ENCODE measurements at regions not wholly inside any gene's neighbourhood (a gene's known extent, or its start where the extent isn't known, plus 50 kb on each side); places are given as distances from the start of the nearest gene placed in this dataset.

DNA sequence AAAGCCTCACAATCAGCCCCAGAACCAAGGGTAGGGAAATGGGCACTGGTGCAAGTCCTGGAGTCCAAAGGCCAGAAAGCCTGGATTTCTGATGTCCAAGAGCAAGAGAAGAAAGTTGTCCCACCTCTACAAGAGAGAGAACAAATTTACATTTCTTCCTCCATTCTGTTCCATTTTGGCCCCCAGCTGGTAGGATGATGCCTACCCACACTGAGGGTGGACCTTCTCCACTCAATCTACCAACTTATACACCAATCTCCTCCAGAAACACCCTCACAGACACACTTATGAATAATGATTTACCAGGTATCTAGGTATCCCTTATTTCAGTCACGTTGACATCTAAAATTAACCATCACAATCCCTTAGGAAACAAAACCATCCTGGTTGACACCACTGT lies 367.8 kb upstream of the GRIA3 start:
- H3K9me3 ChIP-seq (ENCODE audit: control insufficient read depth, insufficient read depth, low read length): no peaks in the 10 kb centered on the region
- TF ChIP-seq EZH2phosphoT487 (IDR thresholded peaks at IDR 0.05; ENCODE audit: borderline replicate concordance, low read length): no peak
- TF ChIP-seq, protein P1, sequence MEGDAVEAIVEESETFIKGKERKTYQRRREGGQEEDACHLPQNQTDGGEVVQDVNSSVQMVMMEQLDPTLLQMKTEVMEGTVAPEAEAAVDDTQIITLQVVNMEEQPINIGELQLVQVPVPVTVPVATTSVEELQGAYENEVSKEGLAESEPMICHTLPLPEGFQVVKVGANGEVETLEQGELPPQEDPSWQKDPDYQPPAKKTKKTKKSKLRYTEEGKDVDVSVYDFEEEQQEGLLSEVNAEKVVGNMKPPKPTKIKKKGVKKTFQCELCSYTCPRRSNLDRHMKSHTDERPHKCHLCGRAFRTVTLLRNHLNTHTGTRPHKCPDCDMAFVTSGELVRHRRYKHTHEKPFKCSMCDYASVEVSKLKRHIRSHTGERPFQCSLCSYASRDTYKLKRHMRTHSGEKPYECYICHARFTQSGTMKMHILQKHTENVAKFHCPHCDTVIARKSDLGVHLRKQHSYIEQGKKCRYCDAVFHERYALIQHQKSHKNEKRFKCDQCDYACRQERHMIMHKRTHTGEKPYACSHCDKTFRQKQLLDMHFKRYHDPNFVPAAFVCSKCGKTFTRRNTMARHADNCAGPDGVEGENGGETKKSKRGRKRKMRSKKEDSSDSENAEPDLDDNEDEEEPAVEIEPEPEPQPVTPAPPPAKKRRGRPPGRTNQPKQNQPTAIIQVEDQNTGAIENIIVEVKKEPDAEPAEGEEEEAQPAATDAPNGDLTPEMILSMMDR (IDR thresholded peaks at IDR 0.05; ENCODE audit: low read depth, low read length, poor library complexity, severe bottlenecking): no peak
- no peaks in the 10 kb centered on the region for H3K36me3 ChIP-seq (ENCODE audit: control insufficient read depth, low read length)
- no peaks in the 10 kb centered on the region for H3K79me2 ChIP-seq (ENCODE audit: control insufficient read depth, low read length)
- H3K9me2 ChIP-seq (replicated peaks; ENCODE audit: control insufficient read depth, low read length): no peaks in the 10 kb centered on the region
- H3K4me1 ChIP-seq (ENCODE audit: control insufficient read depth, low read length): no peaks in the 10 kb centered on the region
- no peaks in the 10 kb centered on the region for H3K27me3 ChIP-seq (ENCODE audit: control insufficient read depth, low read length)
- no peak overlapping the region for H3K4me3 ChIP-seq (ENCODE audit: low read length)
- no peaks in the 10 kb centered on the region for H3F3A ChIP-seq (ENCODE audit: control insufficient read depth, insufficient read depth)
- H3K4me2 ChIP-seq (ENCODE audit: low read length): no peak overlapping the region
- H3K27ac ChIP-seq (ENCODE audit: low read depth, low read length): no peak overlapping the region
- no peaks in the 10 kb centered on the region for H4K20me1 ChIP-seq (ENCODE audit: control insufficient read depth, insufficient read depth, low read depth, low read length)

DNA sequence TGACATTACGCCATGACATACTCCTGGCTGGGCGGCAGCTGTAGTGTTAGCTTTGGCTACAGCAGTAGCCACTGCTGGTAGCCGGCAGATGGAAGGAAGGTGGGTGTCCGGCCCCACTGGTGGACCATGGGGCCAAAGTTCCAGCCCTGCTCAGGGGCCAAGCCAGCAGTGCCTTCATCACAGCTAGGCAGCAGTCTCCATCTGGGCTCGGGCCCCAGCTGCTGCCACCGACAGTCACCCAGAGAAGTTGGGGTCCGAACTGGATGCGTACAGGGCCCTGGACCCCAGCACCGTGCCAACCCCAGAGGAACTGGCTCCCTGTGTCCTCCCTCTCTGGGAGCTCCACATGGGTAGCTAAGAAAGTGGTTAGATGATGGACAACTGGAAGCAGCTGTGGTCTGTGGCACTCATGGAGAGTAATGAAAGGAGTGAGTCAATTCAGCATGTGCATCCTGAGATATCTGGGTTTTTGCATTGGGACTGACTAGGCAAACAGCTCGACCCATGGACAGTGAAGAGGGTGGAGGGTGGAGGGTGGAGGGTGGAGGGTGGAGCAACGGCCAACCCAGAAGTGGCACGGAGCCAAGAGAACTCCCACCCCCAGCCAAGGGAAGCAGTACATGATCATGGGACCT lies 366.6 kb upstream of the GRIA3 start:
- TF ChIP-seq, protein P1 (IDR thresholded peaks at IDR 0.05; ENCODE audit: low read depth, low read length, poor library complexity, severe bottlenecking): no peak
- TF ChIP-seq EZH2phosphoT487 (IDR thresholded peaks at IDR 0.05; ENCODE audit: borderline replicate concordance, low read length): no peak
- Histone ChIP-seq H3K9me3 (ENCODE audit: control insufficient read depth, insufficient read depth, low read length) (no peaks in the 10 kb centered on the region), H3K4me1 (ENCODE audit: control insufficient read depth, low read length) (no peaks in the 10 kb centered on the region), H3K79me2 (ENCODE audit: control insufficient read depth, low read length) (no peaks in the 10 kb centered on the region), H4K20me1 (ENCODE audit: control insufficient read depth, insufficient read depth, low read depth, low read length) (no peaks in the 10 kb centered on the region), H3F3A (ENCODE audit: control insufficient read depth, insufficient read depth) (no peaks in the 10 kb centered on the region), H3K9me2 (replicated peaks; ENCODE audit: control insufficient read depth, low read length) (no peaks in the 10 kb centered on the region), H3K36me3 (ENCODE audit: control insufficient read depth, low read length) (no peaks in the 10 kb centered on the region), H3K4me2 (ENCODE audit: low read length) (no peak overlapping the region), H3K27ac (ENCODE audit: low read depth, low read length) (no peak overlapping the region), H3K27me3 (ENCODE audit: control insufficient read depth, low read length) (no peaks in the 10 kb centered on the region), H3K4me3 (ENCODE audit: low read length) (no peak overlapping the region)

DNA sequence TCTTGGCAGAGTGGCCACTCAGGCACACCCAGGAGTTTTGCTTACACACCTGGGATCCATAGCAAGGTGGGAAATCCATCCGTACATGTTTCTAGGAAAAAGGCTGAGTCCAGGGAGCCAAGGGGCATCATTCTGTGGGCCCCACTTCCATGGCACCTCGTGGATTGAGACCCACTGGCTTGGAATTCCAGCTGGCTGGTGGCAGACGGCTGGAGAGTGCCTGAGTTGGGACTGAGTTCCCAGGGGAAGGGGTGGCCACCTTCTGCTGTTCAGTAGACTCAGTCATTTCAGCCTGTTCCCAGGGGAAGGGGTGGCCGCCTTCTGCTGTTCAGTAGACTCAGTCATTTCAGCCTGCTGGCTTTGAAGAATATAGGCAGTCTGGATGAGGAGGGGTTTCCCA lies 366.0 kb upstream of the GRIA3 start:
- TF ChIP-seq, protein P1 (IDR thresholded peaks at IDR 0.05; ENCODE audit: low read depth, low read length, poor library complexity, severe bottlenecking): no peak
- no peak for TF ChIP-seq EZH2phosphoT487 (IDR thresholded peaks at IDR 0.05; ENCODE audit: borderline replicate concordance, low read length)
- H4K20me1 ChIP-seq (ENCODE audit: control insufficient read depth, insufficient read depth, low read depth, low read length): no peaks in the 10 kb centered on the region
- no peaks in the 10 kb centered on the region for H3K79me2 ChIP-seq (ENCODE audit: control insufficient read depth, low read length)
- H3K27me3 ChIP-seq (ENCODE audit: control insufficient read depth, low read length): no peaks in the 10 kb centered on the region
- H3F3A ChIP-seq (ENCODE audit: control insufficient read depth, insufficient read depth): no peaks in the 10 kb centered on the region
- H3K9me3 ChIP-seq (ENCODE audit: control insufficient read depth, insufficient read depth, low read length): no peaks in the 10 kb centered on the region
- H3K4me3 ChIP-seq (ENCODE audit: low read length): no peak overlapping the region
- no peak overlapping the region for H3K4me2 ChIP-seq (ENCODE audit: low read length)
- H3K27ac ChIP-seq (ENCODE audit: low read depth, low read length): no peak overlapping the region
- no peaks in the 10 kb centered on the region for H3K4me1 ChIP-seq (ENCODE audit: control insufficient read depth, low read length)
- no peaks in the 10 kb centered on the region for H3K9me2 ChIP-seq (replicated peaks; ENCODE audit: control insufficient read depth, low read length)
- H3K36me3 ChIP-seq (ENCODE audit: control insufficient read depth, low read length): no peaks in the 10 kb centered on the region
